DND-41 (cell line): ENCODE measurements at regions not wholly inside any gene's neighbourhood (a gene's known extent, or its start where the extent isn't known, plus 50 kb on each side); places are given as distances from the start of the nearest gene placed in this dataset.

ENCODE experiments used
- ATAC-seq: fragments of 200-7000 bp; cut with Tn5 transposase; 3 replicates; pipeline ENCODE4 v1.9.1; 2021; ENCODE audit warnings: low read depth; ENCODE audit not compliant: insufficient read depth
- DNase-seq: peaks from one replicate; pipeline ENCODE4 v3.0.0-alpha.2; 2020
- H2AFZ ChIP-seq: 2 replicates; pipeline ENCODE4 v1.6.0; 2012; ENCODE audit warnings: low read depth, low read length
- H3K27ac ChIP-seq: 2 replicates; pipeline ENCODE4 v1.5.1; 2012; ENCODE audit warnings: low read length, inconsistent platforms
- H3K27me3 ChIP-seq: fragments of 200-600 bp; sonication (generic); 2 replicates; pipeline ENCODE4 v1.6.0; 2012; ENCODE audit warnings: low read length, mild to moderate bottlenecking, inconsistent platforms; ENCODE audit not compliant: insufficient read depth, poor library complexity
- H3K36me3 ChIP-seq: 2 replicates; pipeline ENCODE4 v1.5.1; 2012; ENCODE audit warnings: low read length, inconsistent platforms; ENCODE audit not compliant: insufficient read depth
- H3K4me1 ChIP-seq: 2 replicates; pipeline ENCODE4 v1.5.1; 2012; ENCODE audit warnings: mild to moderate bottlenecking, low read length; ENCODE audit not compliant: insufficient read depth
- H3K4me2 ChIP-seq: 2 replicates; pipeline ENCODE4 v1.6.0; 2012; ENCODE audit warnings: mild to moderate bottlenecking, moderate library complexity, low read length, inconsistent platforms; ENCODE audit not compliant: insufficient read depth
- H3K4me3 ChIP-seq, 2 experiments: fragments of 200-600 bp in 1 of 2; shearing (Covaris generic) in 1 of 2; 2 replicates each; pipeline ENCODE4 v1.5.1; 2012 to 2016; ENCODE audit warnings: inconsistent platforms in 2 of 2, low read length in 2 of 2, mild to moderate bottlenecking in 2 of 2, low read depth in 1 of 2, moderate library complexity in 1 of 2
- H3K79me2 ChIP-seq: 2 replicates; pipeline ENCODE4 v1.6.0; 2012; ENCODE audit warnings: low read length, inconsistent platforms; ENCODE audit not compliant: insufficient read depth
- H3K9ac ChIP-seq: 2 replicates; pipeline ENCODE4 v1.6.0; 2012; ENCODE audit warnings: low read depth, mild to moderate bottlenecking, inconsistent platforms, low read length, moderate library complexity
- H3K9me3 ChIP-seq: 2 replicates; pipeline ENCODE4 v1.5.1; 2012; ENCODE audit warnings: low read length, moderate library complexity, mild to moderate bottlenecking, inconsistent platforms; ENCODE audit not compliant: insufficient read depth, severe bottlenecking
- H4K20me1 ChIP-seq: 2 replicates; pipeline ENCODE4 v1.6.0; 2012; ENCODE audit warnings: low read length; ENCODE audit not compliant: insufficient read depth
- EZH2 ChIP-seq: IDR thresholded peaks from 3 replicates; pipeline ENCODE4 v1.6.1; 2012; ENCODE audit warnings: borderline replicate concordance, low read depth, mild to moderate bottlenecking, moderate library complexity, low read length, inconsistent platforms; ENCODE audit not compliant: severe bottlenecking
- TF ChIP-seq, protein P1 (sequence below): IDR thresholded peaks from 2 replicates; pipeline ENCODE4 v1.5.1; 2012; ENCODE audit warnings: borderline replicate concordance, low read length, moderate library complexity, mild to moderate bottlenecking; ENCODE audit not compliant: poor library complexity, severe bottlenecking; ENCODE audit errors: extremely low read depth

GRCh38 chr2:7704296-7704865 is 787.2 kb downstream of the RNF144A start:
- H3K4me1 ChIP-seq = no peaks in the 10 kb centered on the region
- no peaks in the 10 kb centered on the region for H3K9me3 ChIP-seq
- H3K36me3 ChIP-seq = no peaks in the 10 kb centered on the region
- ATAC-seq (no peak), DNase-seq (no peak)
- H3K4me2 ChIP-seq = no peak overlapping the region
- TF ChIP-seq, protein P1, sequence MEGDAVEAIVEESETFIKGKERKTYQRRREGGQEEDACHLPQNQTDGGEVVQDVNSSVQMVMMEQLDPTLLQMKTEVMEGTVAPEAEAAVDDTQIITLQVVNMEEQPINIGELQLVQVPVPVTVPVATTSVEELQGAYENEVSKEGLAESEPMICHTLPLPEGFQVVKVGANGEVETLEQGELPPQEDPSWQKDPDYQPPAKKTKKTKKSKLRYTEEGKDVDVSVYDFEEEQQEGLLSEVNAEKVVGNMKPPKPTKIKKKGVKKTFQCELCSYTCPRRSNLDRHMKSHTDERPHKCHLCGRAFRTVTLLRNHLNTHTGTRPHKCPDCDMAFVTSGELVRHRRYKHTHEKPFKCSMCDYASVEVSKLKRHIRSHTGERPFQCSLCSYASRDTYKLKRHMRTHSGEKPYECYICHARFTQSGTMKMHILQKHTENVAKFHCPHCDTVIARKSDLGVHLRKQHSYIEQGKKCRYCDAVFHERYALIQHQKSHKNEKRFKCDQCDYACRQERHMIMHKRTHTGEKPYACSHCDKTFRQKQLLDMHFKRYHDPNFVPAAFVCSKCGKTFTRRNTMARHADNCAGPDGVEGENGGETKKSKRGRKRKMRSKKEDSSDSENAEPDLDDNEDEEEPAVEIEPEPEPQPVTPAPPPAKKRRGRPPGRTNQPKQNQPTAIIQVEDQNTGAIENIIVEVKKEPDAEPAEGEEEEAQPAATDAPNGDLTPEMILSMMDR = no peak
- no peak for TF ChIP-seq EZH2
- H2AFZ ChIP-seq = no peak overlapping the region
- H3K27ac ChIP-seq = no peak overlapping the region
- H3K9ac ChIP-seq = no peak overlapping the region
- H4K20me1 ChIP-seq = no peaks in the 10 kb centered on the region; the same call in 1 of the 2 replicates
- no peaks in the 10 kb centered on the region for H3K27me3 ChIP-seq
- no peak overlapping the region for H3K4me3 ChIP-seq
- no peaks in the 10 kb centered on the region for H3K79me2 ChIP-seq

GRCh38 chr2:7706791-7707190 is 789.6 kb downstream of the RNF144A start:
- H3K4me1 ChIP-seq = no peaks in the 10 kb centered on the region
- no peak overlapping the region for H3K4me2 ChIP-seq
- H3K36me3 ChIP-seq = no peaks in the 10 kb centered on the region
- no peak for TF ChIP-seq EZH2
- TF ChIP-seq, protein P1 = no peak
- no peak for ATAC-seq
- H3K9ac ChIP-seq = no peak overlapping the region
- H2AFZ ChIP-seq = no peak overlapping the region
- no peak for DNase-seq
- H3K27ac ChIP-seq = no peak overlapping the region
- no peaks in the 10 kb centered on the region for H3K79me2 ChIP-seq
- H3K27me3 ChIP-seq = no peaks in the 10 kb centered on the region
- no peak overlapping the region for H3K4me3 ChIP-seq
- no peaks in the 10 kb centered on the region for H3K9me3 ChIP-seq
- no peaks in the 10 kb centered on the region; the same call in 1 of the 2 replicates for H4K20me1 ChIP-seq

GRCh38 chr2:7707723-7708122 is 790.5 kb downstream of the RNF144A start:
- Histone ChIP-seq H3K36me3 (no peaks in the 10 kb centered on the region), H3K27me3 (no peaks in the 10 kb centered on the region), H4K20me1 (no peaks in the 10 kb centered on the region; the same call in 1 of the 2 replicates), H2AFZ (no peak overlapping the region), H3K4me2 (no peak overlapping the region), H3K4me1 (no peaks in the 10 kb centered on the region), H3K79me2 (no peaks in the 10 kb centered on the region), H3K9me3 (no peaks in the 10 kb centered on the region), H3K9ac (no peak overlapping the region), H3K27ac (no peak overlapping the region), H3K4me3 (no peak overlapping the region)
- TF ChIP-seq EZH2 = no peak
- TF ChIP-seq, protein P1 = no peak
- DNase-seq (no peak), ATAC-seq (no peak)

GRCh38 chr2:7709907-7710306 is 792.7 kb downstream of the RNF144A start:
- Histone ChIP-seq H3K27me3 (no peaks in the 10 kb centered on the region), H4K20me1 (no peaks in the 10 kb centered on the region), H3K27ac (no peak overlapping the region), H3K4me3 (no peak overlapping the region), H3K9ac (no peak overlapping the region), H3K4me1 (no peaks in the 10 kb centered on the region), H3K9me3 (no peaks in the 10 kb centered on the region), H3K36me3 (no peaks in the 10 kb centered on the region), H3K4me2 (no peak overlapping the region), H2AFZ (no peak overlapping the region), H3K79me2 (no peaks in the 10 kb centered on the region)
- TF ChIP-seq, protein P1 = no peak
- no peak for TF ChIP-seq EZH2
- DNase-seq (no peak), ATAC-seq (no peak)
